Endothelial cell of umbilical vein (primary cell): ENCODE measurements at regions not wholly inside any gene's neighbourhood (a gene's known extent, or its start where the extent isn't known, plus 50 kb on each side); places are given as distances from the start of the nearest gene placed in this dataset.

ENCODE experiments used
- BruUV-seq: library from RNA; stranded (reverse); fragments of 400-500 nt; replicated peaks from 2 replicates; lab custom pipeline; 2021; lab: Mats Ljungman, UMichigan
- CTCF ChIA-PET: fragments of 300-600, 350-600 bp; sonication (Branson Sonifier 250); formaldehyde crosslinking; loops from one replicate; lab custom pipeline; 2021; ENCODE audit warnings: antibody characterized with exemption, inconsistent platforms; lab: Charles Lee
- POLR2A ChIA-PET: fragments of 300-600, 350-600 bp; sonication (Branson Sonifier 250); formaldehyde crosslinking; loops from one replicate; lab custom pipeline; 2021; ENCODE audit warnings: antibody characterized with exemption, inconsistent platforms; lab: Charles Lee
- DNase-seq: peaks from one replicate; pipeline ENCODE4 v3.0.0-alpha.2; 2011; ENCODE audit warnings: low read depth, low spot score
- FAIRE-seq: peaks from 2 replicates; lab custom pipeline; 2011; peaks lifted over from hg19 to GRCh38; lab: Jason Lieb, UNC
- H2AFZ ChIP-seq: 2 replicates; pipeline ENCODE4 v1.6.0; 2012; ENCODE audit warnings: low read depth, low read length, control low read depth, inconsistent platforms
- H3K27ac ChIP-seq: 2 replicates; pipeline ENCODE4 v1.5.1; 2011; ENCODE audit warnings: low read depth, mild to moderate bottlenecking, control low read depth, low read length, moderate library complexity; ENCODE audit not compliant: insufficient read depth
- H3K27me3 ChIP-seq, 2 experiments: 2 replicates each; pipeline versions ENCODE4 v1.6.0 to v1.6.1; 2011; ENCODE audit warnings: low read length in 2 of 2, mixed read lengths in 1 of 2; ENCODE audit not compliant: control insufficient read depth in 2 of 2, insufficient read depth in 2 of 2
- H3K36me3 ChIP-seq, 2 experiments: 2 replicates in 1 of 2; 3 replicates in 1 of 2; pipeline ENCODE4 v1.5.1; 2011; ENCODE audit warnings: low read length in 2 of 2, mild to moderate bottlenecking in 1 of 2, moderate library complexity in 1 of 2; ENCODE audit not compliant: control insufficient read depth in 2 of 2, insufficient read depth in 2 of 2; ENCODE audit errors: extremely low read depth in 1 of 2
- H3K4me1 ChIP-seq: 3 replicates; pipeline ENCODE4 v1.5.1; 2011; ENCODE audit warnings: mild to moderate bottlenecking, low read length; ENCODE audit not compliant: control insufficient read depth, insufficient read depth; ENCODE audit errors: extremely low read depth
- H3K4me2 ChIP-seq: 2 replicates; pipeline ENCODE4 v1.6.1; 2011; ENCODE audit warnings: low read length, control low read depth, mixed read lengths; ENCODE audit not compliant: insufficient read depth
- H3K4me3 ChIP-seq, 3 experiments: fragments of 200-600 bp in 1 of 3; sonication (generic), shearing (Covaris generic) in 1 of 3; replicated peaks in 1 of 3; 2 replicates each; pipeline ENCODE4 v1.5.1; 2011 to 2016; ENCODE audit warnings: control low read depth in 3 of 3, low read length in 3 of 3, mild to moderate bottlenecking in 2 of 3, inconsistent platforms in 1 of 3, low read depth in 1 of 3, moderate library complexity in 1 of 3; ENCODE audit not compliant: insufficient read depth in 1 of 3
- H3K79me2 ChIP-seq: 2 replicates; pipeline ENCODE4 v1.6.0; 2012; ENCODE audit warnings: low read length, inconsistent platforms; ENCODE audit not compliant: control insufficient read depth, insufficient read depth
- H3K9ac ChIP-seq: replicated peaks from 2 replicates; pipeline ENCODE3; 2011; ENCODE audit warnings: low read length, control low read depth; ENCODE audit not compliant: insufficient read depth; ENCODE audit errors: extremely low read depth
- H3K9me1 ChIP-seq: replicated peaks from 3 replicates; pipeline ENCODE4 v1.6.0; 2011; ENCODE audit warnings: mild to moderate bottlenecking, low read length; ENCODE audit not compliant: control insufficient read depth, insufficient read depth; ENCODE audit errors: extremely low read depth
- H3K9me3 ChIP-seq: replicated peaks from 2 replicates; pipeline ENCODE4 v1.5.1; 2012; ENCODE audit warnings: low read length, inconsistent platforms; ENCODE audit not compliant: control insufficient read depth, insufficient read depth
- H4K20me1 ChIP-seq: replicated peaks from 2 replicates; pipeline ENCODE3; 2011; ENCODE audit warnings: mild to moderate bottlenecking, low read length; ENCODE audit not compliant: control insufficient read depth, insufficient read depth; ENCODE audit errors: extremely low read depth
- CTCF ChIP-seq, 2 donors: IDR thresholded peaks; 1 replicate in 1 of 2; 2 replicates in 1 of 2; pipeline ENCODE4 v1.5.1; 2011; ENCODE audit warnings: low read length in 2 of 2, mild to moderate bottlenecking in 2 of 2, moderate library complexity in 2 of 2, control low read depth in 1 of 2, inconsistent platforms in 1 of 2, low read depth in 1 of 2; ENCODE audit not compliant: insufficient read depth in 1 of 2; ENCODE audit errors: extremely low read depth in 1 of 2
- EZH2 ChIP-seq: IDR thresholded peaks from 2 replicates; pipeline ENCODE4 v1.6.1; 2012; ENCODE audit warnings: borderline replicate concordance, low read depth, mild to moderate bottlenecking, moderate library complexity, low read length, inconsistent platforms; ENCODE audit not compliant: severe bottlenecking
- FOS ChIP-seq: IDR thresholded peaks from 2 replicates; pipeline ENCODE4 v1.6.1; 2011; ENCODE audit warnings: mild to moderate bottlenecking, low read length, moderate library complexity, borderline replicate concordance; ENCODE audit not compliant: insufficient read depth
- GATA2 ChIP-seq: IDR thresholded peaks from 2 replicates; pipeline ENCODE4 v1.7.0; 2011; ENCODE audit warnings: low read depth, mild to moderate bottlenecking, moderate library complexity, mixed read lengths, low read length; ENCODE audit not compliant: insufficient read length, insufficient read depth
- JUN ChIP-seq: IDR thresholded peaks from 2 replicates; pipeline ENCODE4 v1.6.1; 2011; ENCODE audit warnings: borderline replicate concordance, low read depth; ENCODE audit not compliant: insufficient read length, insufficient read depth
- MYC ChIP-seq: IDR thresholded peaks from one replicate; pipeline ENCODE4 v1.6.1; 2011; ENCODE audit warnings: mild to moderate bottlenecking, low read depth, low read length
- POLR2A ChIP-seq: IDR thresholded peaks from 2 replicates; pipeline ENCODE4 v1.6.1; 2012; ENCODE audit warnings: low read depth, mild to moderate bottlenecking, control low read depth, low read length
- POLR2AphosphoS5 ChIP-seq: IDR thresholded peaks from 2 replicates; pipeline ENCODE4 v1.6.1; 2012; ENCODE audit warnings: low read depth, mild to moderate bottlenecking, control low read depth, low read length, moderate library complexity; ENCODE audit not compliant: insufficient read depth
- dilution Hi-C: fragments of 300-500 bp; cut with MboI; formaldehyde crosslinking; loops from one replicate; pipeline ENCODE4 v1.15.0; 2019; ENCODE audit warnings: low sequenced_read_pairs; ENCODE audit not compliant: extremely low pct_ligation_motif_present
- intact Hi-C: fragments of 100-400 bp; cut with micrococcal nuclease; formaldehyde crosslinking; loops from one replicate; pipeline ENCODE4 v1.10.0; 2022
- TF ChIP-seq, protein P1 (sequence below): IDR thresholded peaks from 2 replicates; pipeline ENCODE4 v1.6.1; 2011; ENCODE audit not compliant: insufficient read depth, insufficient read length

DNA sequence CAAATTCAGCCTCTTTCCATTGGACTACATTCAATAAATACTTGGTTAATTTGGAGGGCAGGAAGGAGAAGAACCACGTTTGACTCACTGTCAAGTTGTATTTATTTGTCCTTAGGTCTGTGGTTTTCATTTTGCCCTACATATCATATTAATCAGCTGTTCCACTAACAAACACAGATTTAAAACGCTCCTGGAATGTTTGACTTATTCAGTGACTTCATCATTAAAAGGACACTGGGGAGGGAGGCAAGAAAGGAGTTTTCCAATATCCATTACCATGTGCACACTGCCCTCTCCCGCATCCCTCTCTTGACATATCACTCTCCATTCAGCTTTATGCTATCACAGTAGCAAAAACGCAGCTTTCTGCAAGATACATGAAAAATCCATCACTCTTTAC, 98.2 kb upstream of the C1orf87 start:
- DNase-seq: no peak
- no peaks in the 10 kb centered on the region for H3K79me2 ChIP-seq
- dilution Hi-C loops (no loop called here), intact Hi-C loops (no loop called here)
- FAIRE-seq: no peak
- H3K27me3 ChIP-seq: no peaks in the 10 kb centered on the region
- H3K27ac ChIP-seq: no peak overlapping the region
- no peak overlapping the region for H3K4me2 ChIP-seq
- no TSS peak for BruUV-seq
- no peaks in the 10 kb centered on the region for H3K4me1 ChIP-seq
- no peak overlapping the region for H2AFZ ChIP-seq
- POLR2A ChIA-PET: interaction anchor here (0.5 kb wide), 1 partner anchor 1544 kb away, joined by 3 read pairs; no protein-coding TSS in a partner anchor
- no peak overlapping the region for H3K9ac ChIP-seq
- H3K4me3 ChIP-seq: no peak overlapping the region
- CTCF ChIA-PET: interaction anchor here (1.2 to 1.6 kb wide), 3 partner anchors 10 to 1682 kb away, joined by 4 read pairs; no protein-coding TSS in a partner anchor
- no peaks in the 10 kb centered on the region for H4K20me1 ChIP-seq
- no peaks in the 10 kb centered on the region for H3K9me1 ChIP-seq
- H3K36me3 ChIP-seq: no peaks in the 10 kb centered on the region
- TF ChIP-seq GATA2 (no peak), FOS (no peak), POLR2A (no peak), JUN (no peak), EZH2 (no peak), CTCF (IDR thresholded peaks at IDR 0.05; ENCODE audit: extremely low read depth in 1 of 2, insufficient read depth in 1 of 2, low read depth in 1 of 2, low read length in 2 of 2) (no peak), POLR2AphosphoS5 (no peak), MYC (no peak)
- TF ChIP-seq, protein P1, sequence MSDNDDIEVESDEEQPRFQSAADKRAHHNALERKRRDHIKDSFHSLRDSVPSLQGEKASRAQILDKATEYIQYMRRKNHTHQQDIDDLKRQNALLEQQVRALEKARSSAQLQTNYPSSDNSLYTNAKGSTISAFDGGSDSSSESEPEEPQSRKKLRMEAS: no peak
- no peaks in the 10 kb centered on the region for H3K9me3 ChIP-seq
